ENCODE measurements at regions not wholly inside any gene's neighbourhood (a gene's known extent, or its start where the extent isn't known, plus 50 kb on each side); places are given as distances from the start of the nearest gene placed in this dataset.
"Not testable (repeated sequence)": the region's sequence is repeated elsewhere in the genome, so short reads cannot be mapped to it uniquely, and the experiment has no call there.

DNA sequence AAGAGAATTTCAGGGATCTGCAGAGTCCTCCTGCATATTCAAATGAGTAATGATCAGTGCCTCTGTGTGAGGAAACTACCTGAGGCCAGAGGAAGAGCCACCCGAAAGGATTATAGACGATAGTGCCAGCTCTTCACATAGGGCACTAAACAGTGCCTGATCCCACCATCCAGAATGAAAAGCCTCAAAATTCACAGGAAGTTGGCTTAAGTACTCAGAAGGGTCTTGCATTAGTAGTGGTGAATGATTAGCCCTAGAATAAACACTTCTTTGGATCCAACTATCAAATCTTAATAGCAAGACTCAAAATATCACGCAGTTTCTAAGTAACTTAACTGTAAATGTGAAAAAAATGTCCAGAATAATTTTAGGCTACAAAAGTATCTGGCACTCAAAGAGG, 324.4 kb downstream of the ZNF674 start:
- DNase-seq, result no peak

DNA sequence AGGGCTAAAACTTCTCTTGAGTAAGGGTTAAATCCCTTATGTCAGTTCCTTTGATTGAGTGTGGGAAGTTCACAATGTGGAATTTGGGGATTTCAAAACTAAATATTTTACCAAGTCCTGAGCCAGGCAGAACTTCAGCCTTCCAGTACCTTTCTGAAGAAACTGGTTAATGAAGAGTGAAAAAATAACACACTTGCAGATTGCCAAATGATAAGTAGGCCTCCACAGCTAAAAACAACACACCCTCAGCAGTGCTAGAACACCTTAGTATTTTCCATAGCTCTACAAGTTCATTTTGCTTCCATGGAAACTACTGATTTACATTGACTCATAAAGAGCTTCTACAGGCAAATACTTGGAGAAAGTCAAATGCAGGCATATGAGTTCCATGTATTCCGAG, 326.8 kb downstream of the ZNF674 start:
- DNase-seq, result no peak

DNA sequence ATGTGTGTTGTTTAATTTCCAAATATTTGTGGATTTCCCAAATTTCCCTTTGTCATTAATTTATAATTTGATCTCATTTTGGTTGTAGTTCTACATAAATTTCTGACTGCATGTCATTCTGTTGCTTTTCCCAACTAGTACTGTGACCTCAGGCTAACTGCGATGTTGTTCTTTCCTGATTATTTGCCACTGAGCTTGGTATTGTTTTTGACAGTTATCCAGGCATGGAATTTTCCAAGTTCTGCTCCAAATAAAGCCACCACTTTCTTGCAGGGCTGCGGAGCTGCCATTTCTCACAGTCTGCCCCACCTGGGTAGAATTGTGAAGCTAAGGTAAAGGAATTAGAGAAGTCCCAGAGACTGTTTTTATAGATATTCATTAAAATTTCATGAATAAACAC, 328.8 kb downstream of the ZNF674 start:
- no peak for DNase-seq

DNA sequence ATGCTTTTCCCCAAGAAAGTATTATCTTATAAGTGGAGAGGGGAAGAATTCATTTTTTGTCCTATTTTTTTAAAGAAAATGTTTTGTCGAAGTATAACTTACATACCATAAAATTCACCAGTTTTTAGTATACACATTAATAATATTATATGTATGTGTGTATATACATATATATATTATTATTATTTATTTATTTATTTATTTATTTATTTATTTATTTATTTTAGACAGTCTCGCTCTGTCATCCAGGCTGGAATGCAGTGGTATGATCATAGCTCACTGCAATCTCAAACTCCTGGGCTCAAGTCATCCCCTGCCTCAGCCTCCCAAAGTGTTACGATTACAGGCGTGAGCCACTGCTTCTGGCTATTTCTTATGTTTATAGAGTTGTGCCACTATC, 334.1 kb downstream of the ZNF674 start:
- DNase-seq, result no peak

GRCh38 chrX:46209768-46210167, 335.5 kb downstream of the ZNF674 start:
- no peak for DNase-seq

GRCh38 chrX:46209037-46209436, 336.2 kb downstream of the ZNF674 start:
- no peak for DNase-seq

DNA sequence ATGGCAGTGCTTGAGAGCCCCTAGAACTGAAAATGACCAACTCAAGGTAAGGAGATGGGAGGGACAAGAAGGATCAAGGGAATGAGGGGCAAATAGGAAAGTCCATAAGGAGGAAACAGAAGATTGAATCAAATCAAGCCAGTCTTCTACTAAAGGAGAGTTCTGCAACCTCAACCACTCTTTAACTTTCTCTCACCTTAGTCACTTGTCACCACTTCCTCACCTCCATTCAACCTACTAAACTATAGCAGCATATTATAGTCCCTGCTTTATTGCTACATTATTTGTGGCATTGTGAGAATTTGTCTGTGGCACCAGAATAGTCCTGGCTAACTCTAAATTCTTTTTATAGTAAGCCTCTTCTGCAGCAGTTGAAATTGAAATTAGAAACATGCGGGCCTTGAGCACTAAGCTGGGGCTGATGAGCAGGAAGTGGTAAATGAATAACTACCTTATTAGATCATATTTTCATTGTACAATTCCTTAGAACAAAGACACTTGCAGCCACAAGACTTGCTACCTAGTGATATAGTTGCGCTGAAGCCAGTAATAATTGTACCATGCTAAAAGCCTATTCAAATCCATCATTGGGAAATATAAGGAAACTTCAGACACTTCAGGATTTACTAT, 336.9 kb downstream of the ZNF674 start:
- DNase-seq, result no peak

- no peak for DNase-seq
Observed at GRCh38 chrX:46204721-46205422, 340.3 kb downstream of the ZNF674 start.

- DNase-seq, result no peak
Observed at GRCh38 chrX:46202733-46203514, 342.3 kb downstream of the ZNF674 start.

DNA sequence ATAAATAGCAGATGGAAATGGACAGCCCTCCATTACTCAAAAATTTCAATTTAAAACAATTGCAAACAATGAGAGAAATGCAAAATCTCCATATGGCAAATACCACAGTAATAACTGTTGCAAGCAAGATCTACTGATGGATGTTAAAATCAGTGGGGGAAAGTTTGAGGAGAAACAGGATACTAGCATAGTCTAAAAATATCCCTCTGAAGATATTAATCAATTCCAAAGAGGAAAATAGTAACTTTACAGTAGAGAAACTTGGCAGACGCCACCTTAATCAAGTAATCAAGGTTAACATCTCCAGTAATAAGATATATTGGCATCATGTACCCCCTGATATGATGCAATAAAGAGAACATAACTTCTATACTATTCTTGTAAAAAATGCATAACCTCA, 344.8 kb downstream of the ZNF674 start:
- no peak for DNase-seq

- no peak for DNase-seq
Observed at GRCh38 chrX:46198858-46199257, 346.4 kb downstream of the ZNF674 start.

DNA sequence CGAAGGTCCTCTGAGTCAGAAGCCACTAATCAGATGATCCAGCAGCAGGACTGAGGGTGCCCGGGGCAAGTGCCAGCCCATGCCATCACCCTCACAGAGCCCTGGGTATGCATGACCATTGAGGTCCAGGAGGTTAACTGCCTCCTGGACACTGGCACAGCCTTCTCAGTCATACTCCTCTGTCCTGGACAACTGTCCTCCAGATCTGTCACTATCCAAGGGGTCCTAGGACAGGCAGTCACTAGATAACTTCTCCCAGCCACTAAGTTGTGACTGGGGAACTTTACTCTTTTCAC, 358.5 kb downstream of the ZNF674 start:
- not testable (repeated sequence) for DNase-seq

DNA sequence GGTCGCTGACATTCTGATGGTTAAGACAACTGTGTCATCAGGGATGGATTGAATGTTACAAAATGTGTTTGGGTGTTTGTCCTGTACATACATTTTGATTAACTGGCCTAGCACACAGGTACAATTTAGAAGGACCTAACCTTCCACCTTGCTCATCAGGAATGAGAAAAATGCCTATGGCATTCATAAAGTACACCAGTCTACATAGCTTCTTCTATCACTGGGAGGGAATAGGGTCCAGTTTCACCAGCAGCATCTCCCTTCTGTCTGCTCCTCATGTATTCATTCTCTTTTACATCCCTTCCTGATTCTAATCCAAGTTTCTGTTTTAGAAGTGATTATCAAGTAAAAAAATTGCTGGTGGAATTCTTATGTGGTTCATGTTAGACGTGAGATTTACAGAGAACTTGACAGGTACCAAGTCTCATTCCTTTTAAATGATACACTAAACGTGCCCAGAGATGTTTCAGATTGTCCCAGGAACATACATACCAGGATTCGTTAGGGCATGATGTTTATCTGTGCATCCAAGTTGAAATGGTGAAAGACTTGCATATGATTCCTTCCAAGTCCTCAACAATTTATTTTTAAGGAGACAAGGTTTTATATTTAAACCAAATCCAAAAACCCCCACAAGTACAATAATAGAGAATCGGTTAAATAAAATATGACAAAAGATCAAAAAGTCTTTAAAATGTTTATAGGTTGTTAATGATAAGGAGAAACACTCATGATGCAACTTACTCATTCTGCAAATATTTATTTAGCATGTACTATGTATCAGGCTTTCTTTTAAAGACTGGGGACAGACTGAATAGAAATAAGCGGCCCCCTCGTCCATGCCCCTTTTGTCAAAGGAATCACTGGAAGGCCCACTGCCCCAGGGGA, 359.1 kb downstream of the ZNF674 start:
- DNase-seq, result no peak

DNA sequence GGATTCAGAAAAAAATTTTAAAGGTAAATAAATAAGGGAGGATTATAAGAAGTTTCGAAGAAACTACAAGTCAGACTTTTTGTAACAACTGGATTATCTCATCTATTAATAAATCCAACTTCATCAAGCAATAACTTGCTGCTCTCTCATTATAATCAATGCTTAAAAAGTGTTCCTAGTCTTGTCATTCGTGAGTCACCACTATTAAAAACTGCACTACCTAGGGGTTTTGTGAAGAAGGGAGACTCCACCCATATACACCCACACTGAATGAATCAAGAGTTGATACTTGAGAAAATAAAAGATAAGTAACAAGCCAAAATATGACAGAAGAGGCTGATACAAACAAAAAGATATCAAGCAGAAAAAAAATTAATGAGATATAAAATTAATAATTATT, 360.5 kb downstream of the ZNF674 start:
- no peak for DNase-seq

- peak; percentile 1 for DNase-seq
Observed at GRCh38 chrX:46180258-46180687, 364.9 kb downstream of the ZNF674 start.

GRCh38 chrX:46179748-46180147, 365.5 kb downstream of the ZNF674 start:
- no peak for DNase-seq

- DNase-seq, result no peak
Observed at GRCh38 chrX:46178763-46179162, 366.5 kb downstream of the ZNF674 start.

DNA sequence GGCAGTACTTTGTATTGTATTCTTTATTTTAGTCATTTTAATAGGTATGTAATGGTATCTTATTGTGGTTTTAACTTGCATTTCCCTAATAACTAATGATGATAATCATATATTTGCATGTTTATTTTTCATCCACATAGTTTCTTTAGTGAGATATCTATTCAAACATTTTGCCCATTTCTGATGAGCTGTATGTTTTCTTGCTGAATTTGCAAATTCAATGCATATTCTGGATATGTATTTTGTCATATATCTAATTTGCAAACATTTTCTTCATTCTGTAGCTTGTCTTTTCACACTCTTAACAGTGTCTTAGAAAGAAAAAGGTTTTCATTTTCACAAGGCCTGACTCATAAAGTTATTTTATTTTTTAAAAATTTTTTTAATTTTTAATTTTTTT, 372.1 kb downstream of the ZNF674 start:
- no peak for DNase-seq

GRCh38 chrX:46171457-46171856, 373.8 kb downstream of the ZNF674 start:
- not testable (repeated sequence) for DNase-seq

- DNase-seq, result no peak
Observed at GRCh38 chrX:46169808-46170207, 375.4 kb downstream of the ZNF674 start.

DNA sequence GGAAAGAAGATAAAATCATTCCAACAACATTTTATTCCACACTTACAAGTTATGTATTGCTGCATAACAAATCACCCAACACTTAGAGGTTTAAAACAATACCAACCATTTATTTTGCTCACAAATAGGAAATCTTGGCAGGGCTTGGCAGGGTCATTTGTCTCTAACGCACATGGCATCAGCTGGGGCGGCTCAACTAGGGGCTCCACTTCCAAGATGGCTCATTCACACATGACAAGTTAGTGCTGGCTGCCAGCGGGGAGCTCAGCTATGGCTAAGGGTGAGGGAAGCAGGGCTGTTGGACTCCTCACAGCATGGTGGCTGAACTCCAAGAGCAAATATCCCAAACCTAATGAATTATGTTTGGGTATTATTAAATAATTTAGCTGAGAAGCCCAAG, 377.0 kb downstream of the ZNF674 start:
- no peak for DNase-seq

DNA sequence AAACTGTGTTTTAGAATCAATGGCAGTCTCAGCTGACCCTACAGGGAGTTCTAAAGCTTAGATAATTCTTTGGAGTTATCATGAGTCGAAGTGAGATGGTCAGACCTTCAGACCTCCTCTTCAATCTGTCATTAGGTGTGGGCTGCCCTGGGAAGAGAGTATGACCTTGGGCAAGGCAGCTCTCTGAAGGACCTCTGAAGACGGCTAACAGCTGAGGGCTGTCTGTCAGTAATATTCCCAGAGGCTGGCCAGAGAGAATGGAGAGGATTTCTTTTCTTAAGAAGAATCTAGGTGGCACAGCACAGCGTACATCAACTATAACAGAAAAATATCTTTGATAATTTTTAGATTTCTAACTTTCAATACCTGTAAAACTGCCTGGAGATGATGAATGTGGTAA, 379.4 kb downstream of the ZNF674 start:
- DNase-seq, result no peak

DNA sequence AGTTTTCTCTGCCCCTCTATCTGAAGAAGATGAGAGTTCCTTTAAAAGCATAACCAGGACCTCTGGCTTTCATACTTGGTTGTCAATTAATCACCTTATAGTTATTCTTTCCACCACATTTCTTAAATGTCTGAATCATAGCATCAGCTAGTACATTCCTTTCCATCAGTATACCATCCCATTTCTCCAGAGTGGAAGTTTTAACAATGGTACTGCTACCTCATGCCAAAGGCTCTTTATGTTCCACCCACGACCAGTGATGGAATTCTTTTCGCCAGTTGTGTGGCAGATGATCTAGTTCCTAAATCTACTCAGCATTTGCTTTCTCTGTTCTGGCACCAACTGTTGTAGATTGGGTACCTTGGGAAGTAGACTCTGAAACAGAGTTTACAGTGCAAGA, 379.8 kb downstream of the ZNF674 start:
- no peak for DNase-seq

Data from NCI-H2171 (cell line).